GM18868 (cell line): ENCODE measurements at regions not wholly inside any gene's neighbourhood (a gene's known extent, or its start where the extent isn't known, plus 50 kb on each side); places are given as distances from the start of the nearest gene placed in this dataset.
"Not testable (repeated sequence)": the region's sequence is repeated elsewhere in the genome, so short reads cannot be mapped to it uniquely, and the experiment has no call there.

ENCODE experiments used
- ATAC-seq: cut with Tn5 transposase; IDR thresholded peaks from one replicate; pipeline ENCODE4 v1.9.1; 2021; ENCODE audit warnings: mild to moderate bottlenecking, moderate library complexity; ENCODE audit not compliant: unreplicated experiment

DNA sequence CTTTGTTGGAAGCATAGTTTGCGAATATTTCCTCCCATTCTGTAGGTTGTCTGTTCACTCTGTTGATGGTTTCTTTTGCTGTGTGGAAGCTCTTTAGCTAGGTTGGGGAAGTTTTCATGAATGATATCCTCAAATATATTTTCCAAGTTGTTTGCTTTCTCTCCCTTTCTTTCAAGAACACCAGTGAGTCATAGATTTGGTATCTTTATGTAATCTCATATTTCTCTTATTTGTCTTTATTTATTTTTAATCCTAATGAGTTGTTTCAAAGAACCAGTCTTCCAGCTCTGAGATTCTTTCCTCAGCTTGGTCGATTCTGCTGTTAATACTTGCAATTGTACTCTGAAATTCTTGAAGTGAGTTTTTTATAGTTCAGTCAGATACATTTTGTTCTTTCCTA, 628.0 kb upstream of the ID4 start:
- ATAC-seq: no peak

DNA sequence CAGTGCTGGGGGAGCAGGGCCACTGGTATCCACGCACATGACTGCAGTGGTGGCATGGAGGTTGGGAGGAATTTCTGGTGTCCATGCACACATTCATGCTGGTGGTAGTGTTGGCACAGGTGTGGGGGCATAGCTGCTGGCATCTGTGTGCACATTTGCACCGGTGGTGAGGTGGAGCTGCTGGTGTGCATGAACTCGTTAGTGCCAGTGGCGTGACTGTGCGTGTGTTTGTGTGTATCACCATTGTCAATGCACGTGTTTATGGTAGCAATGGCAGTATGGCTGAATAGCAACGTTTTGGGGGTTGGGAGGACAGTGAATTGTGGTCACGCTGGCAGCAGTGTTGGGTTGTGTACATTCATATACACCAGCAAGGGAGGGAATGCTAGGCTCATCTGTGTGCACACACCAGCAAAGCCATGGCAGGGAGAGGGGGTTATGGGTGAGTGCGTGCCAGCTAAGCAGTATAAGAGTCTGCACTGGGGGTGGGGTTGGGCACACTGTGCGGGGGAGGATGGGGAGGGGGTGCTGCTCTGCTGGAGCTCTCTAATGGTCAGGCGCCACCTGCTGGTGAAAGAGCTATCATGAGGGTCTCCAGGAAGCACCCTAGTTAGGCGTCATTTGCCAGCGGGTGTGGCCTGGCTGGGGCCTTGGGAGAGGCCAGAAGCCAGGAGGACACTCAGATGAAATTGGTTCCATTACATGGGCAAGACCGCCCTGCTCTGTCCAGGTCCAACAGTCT, 626.1 kb upstream of the ID4 start:
- peak; percentile 67 for ATAC-seq

DNA sequence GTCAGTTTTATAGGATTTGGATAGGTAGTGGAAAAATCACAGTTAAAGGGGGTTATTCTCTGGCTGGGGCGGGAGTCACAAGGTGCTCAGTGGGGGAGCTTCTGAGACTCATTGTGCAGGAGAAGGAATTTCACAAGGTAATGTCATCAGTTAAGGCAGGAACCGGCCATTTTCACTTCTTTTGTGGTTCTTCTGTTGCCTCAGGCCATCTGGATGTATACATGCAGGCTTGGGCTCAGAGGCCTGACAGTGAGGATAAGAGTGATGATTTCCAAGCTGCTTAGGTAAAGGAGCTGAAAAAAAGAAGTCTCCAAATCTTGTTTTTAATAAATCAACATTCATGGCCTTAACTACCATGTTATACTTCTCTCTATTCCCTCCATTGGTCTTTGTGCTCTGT, 622.9 kb upstream of the ID4 start:
- no peak for ATAC-seq

DNA sequence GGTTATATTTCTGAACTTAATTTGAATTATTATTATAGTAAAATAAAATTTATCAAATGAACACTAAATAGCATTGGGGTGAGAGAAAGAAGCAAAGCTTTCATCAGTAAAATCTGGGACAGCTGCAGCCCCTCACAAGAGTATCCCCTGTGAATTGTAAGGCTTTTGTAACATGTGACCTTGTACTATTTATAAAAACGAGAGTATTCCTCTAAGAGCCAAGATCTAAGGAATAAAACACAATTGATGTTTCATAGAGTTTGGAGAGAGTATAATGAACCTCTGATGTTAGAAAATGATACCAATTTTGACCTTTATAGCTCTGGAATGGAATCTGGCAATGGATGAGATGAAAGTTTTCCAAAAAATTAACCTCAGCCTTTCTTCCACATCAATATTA, 617.2 kb upstream of the ID4 start:
- ATAC-seq: no peak

DNA sequence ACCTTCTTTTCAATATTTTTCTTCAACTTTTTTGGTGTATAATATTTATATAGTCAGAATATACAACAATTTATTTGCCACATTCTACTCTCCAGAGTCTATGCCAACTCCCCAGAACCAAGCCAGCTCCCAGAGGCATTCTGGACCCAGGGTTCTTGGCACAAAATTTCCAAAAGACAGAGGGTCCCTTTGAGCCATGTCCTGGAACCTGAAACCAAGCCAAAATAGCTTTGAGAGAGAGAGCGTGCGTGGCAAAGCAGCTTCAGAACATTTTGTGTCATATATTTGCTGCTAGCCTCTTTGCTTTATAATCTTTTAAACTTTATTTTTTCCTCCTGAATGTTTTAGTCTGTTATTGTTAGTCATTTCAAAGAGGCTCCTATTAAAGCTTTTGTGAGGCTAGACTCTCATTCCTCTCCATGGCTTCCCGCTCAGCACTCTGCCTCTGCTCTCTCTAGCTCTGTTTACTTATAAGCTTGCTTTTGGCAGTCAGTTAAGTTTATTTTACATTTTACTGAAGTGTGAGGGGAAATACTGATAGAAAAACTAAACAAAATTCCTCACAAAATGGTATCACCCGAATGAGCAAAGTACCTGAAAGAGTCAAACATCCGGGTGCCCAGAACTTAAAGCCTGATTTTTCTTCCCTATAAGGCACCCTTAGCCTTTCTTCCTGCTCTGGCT, 605.1 kb upstream of the ID4 start:
- no peak for ATAC-seq

DNA sequence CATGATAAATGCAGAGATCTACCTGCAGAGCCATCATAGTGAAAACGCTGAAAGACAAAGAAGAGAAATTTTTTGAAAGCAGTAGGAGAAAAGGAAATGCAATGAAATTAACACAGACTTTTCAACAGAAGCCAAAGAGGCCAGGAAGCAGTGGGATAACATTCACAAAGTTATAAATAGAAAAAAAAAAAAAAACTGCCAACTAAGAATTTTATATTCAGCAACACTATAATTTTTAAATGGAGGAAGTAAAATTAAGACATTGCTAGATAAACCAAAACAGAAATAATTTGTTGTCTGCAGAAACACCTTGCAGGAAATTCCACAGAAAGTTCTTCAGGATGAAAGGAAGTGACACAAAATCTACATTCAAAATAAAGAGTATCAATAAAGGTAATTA, 591.5 kb upstream of the ID4 start:
- no peak for ATAC-seq

DNA sequence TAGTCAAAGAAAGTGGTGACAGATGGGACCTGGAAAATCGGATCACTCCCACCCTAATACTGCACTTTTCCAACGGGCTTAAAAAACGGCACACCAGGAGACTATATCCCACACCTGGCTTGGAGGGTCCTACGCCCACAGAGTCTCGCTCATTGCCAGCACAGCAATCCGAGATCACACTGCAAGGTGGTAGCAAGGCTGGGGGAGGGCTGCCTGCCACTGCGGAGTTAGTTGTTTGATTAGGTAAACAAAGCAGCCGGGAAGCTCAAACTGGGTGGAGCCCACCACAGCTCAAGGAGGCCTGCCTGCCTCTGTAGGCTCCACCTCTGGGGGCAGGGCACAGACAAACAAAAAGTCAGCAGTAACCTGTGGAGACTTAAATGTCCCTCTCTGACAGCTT, 590.0 kb upstream of the ID4 start:
- ATAC-seq: not testable (repeated sequence)

DNA sequence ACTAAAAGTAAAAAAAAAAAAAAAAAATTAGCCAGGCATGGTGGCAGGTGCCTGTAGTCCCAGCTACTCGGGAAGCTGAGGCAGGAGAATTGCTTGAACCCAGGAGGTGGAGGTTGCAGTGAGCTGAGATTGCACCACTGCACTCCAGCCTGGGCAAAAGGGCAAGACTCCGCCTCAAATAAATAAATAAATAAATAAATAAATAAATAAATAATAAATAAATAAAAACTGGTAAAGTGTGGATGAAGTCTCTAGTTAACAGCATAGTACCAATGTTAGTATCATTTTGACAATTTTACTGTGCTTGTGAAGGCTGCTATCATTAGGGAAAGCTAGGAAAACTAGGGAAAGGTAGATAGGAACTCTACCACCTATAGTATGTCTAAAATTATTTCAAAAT, 581.0 kb upstream of the ID4 start:
- not testable (repeated sequence) for ATAC-seq

DNA sequence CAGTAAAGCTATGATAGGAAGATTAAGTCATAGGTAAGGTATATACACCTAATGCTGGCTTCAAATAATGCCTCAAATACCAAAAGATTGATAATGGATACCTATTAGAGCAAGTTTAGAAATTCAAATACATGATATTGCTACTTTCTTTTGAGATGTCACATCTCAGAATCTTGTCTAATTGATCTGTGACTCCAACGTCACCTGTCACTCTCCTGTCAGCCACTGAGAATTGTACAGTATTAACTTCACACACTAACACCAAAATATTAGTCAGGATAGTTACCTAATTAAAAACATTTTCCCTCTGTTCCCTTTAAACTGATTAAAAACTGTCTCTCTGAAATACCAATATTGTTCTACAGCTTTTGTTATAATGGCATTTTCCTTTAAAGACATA, 575.5 kb upstream of the ID4 start:
- no peak for ATAC-seq

DNA sequence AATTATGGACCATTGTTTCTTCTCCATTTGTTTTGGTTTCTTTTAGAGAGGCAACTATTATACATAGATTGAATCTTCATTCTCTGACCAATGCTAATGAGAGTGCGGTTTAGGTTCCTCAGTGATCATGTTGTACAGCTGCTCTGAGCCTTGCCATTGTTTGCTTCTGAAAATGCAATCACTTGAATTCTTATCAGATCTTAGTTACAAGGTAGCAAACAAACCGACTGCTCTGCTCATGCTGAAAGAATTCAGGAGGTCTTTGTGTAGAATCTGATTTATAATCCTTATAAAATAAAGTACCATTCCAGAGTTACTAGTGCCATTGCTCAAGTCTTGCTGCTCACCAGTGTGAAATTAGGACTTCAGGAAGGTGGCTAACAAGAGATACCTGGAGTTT, 569.1 kb upstream of the ID4 start:
- no peak for ATAC-seq

DNA sequence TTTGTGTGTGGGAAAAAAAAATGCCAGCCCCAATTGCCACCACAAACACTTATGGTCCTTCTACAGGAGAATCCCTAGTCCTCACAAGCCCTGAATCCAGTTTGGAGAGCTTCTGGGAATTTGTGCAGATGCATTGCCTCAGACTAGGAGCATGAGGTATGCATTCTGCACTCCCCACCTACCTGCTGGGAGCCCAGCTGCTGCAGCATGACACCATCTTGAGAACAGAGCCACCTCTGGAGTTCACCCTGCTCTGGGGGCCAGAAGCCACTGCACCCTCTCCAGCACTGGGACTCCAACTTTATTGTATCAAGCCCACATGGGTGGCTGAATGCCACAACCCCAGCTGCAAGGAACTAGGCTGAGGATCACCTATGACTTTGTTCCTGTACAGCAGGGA, 568.5 kb upstream of the ID4 start:
- ATAC-seq: no peak

DNA sequence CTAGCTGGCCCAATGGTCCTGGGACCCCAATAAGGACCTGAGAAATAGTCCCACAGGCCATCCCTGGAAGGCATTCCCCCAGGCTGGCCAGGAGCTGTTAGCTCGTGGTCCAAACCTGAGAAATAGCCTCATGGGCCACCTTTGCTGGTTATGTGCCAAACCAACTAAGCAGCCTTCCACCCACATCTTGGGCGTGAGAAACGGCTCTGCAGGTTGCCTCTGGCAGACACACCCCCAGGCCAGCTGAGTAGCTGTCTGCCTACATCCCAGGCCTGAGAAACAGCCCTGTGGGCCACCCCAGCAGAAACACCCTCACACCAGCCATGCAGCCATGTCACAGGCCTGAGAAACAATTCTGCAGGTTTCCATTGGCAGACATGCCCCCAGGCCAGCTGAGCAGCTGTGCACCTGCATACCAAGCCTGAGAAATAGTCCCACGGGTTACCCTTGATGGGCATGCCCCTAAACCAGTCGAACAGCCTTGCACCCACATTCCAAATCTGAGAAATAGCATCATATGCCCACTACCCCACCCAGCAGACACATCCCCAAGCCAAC, 567.8 kb upstream of the ID4 start:
- no peak for ATAC-seq

DNA sequence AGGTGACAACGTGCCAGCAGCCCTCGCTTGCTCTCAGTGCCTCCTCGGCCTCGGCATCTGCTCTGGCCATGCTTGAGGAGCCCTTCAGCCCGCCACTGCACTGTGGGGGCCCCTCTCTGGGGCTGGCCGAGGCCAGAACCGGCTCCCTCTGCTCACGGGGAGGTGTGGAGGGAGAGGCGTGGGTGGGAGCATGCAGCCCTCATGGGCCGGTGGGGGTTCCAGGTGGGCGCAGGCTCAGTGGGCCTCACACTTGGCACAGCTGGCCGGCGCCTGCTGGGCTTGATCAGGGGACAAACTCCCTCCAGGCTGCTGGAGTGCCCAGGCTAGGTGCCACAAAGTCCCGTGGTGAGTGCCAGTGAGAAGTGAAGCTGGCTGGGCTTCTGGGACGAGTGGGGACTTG, 566.6 kb upstream of the ID4 start:
- no peak for ATAC-seq

DNA sequence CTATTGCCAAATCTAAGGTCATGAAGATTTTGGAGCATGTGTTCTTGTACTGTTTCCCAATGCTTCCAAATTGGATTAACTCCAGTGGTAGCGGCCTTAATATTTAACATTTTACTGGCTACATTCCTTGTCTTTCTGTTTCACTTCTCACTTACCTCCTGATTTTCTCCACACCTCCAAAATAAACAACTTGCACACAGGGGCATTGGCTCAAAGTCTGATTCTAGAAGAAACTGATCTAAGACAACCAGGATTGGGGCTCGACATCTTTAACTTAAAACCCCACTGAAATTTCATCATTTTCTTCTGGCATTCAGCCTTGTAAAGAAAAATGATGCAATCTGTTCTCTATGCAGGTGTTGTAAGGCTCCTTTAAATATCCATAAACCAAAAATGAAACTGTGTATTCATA, 557.9 kb upstream of the ID4 start:
- no peak for ATAC-seq

DNA sequence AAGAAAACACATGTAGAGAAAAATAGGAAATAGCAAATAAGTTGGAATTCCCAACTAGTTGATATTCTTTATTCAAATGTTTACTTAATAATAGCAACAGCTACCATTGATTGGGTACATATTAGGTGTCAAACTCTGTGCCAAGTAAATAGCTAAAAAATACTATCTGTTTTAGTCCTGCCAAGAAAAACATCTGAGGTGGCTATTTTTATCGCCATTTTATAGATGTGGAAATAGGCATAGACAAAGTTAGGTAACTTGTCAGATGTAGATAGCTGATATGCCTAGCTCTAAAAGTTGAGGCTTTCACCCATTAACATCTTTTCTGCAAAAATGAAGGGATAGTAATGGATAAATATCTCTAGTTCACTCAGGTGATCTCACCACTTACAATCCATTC, 549.2 kb upstream of the ID4 start:
- no peak for ATAC-seq

DNA sequence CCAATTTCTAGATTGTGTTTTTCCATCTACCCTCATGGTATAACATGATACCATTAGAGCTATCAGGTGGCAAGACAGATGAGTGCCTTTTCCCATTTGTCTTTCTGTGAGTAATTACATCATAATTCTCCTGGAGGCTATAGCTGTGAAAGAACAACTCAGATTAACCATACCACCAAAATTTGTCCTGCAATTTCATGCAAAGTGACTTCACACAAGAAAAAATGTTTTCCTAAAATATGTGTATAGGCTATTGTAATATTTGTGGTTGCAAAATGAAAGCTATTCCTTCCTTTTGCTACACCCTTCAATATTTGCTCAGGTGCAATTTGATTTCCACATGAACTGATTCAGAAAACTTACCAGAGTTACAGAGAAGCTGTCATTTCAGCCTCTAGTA, 547.7 kb upstream of the ID4 start:
- ATAC-seq: no peak

DNA sequence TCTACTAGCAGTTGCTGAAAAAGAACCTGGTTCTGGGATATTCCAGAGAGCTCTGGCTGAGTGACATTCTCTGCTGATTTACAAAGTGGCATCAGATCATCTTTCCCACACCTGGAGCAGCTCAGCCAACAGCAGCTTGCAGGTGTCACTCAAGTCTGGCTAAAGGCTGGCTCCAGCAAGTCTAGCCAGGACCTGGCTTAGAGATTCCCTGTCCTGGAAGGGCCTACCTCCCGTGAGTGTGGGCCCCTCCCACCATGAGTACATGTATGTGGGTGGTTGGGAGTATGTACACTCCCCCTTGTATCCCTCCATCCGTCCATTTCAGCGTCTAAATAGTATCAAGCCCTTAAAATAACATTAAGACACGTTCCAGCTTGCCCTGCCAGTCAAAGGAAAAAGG, 539.3 kb upstream of the ID4 start:
- no peak for ATAC-seq

DNA sequence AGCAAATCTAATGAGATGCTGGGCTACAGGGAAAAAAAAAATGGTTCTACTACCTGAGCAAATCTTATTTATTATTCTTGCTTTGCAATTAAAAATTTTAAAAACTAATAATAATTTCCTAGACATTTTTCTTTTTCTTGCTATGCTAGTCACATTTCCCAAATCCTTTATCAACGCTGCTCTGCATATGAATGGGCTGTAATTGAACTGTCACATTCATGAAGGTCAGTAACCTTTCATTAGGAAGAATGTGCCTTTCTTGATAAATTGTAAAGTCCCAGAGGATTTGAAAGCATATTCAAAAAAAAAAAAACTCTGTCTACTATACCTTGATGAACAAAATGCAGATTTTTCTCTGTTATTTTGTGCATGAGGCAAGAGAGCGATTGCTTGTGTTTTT, 538.7 kb upstream of the ID4 start:
- no peak for ATAC-seq

DNA sequence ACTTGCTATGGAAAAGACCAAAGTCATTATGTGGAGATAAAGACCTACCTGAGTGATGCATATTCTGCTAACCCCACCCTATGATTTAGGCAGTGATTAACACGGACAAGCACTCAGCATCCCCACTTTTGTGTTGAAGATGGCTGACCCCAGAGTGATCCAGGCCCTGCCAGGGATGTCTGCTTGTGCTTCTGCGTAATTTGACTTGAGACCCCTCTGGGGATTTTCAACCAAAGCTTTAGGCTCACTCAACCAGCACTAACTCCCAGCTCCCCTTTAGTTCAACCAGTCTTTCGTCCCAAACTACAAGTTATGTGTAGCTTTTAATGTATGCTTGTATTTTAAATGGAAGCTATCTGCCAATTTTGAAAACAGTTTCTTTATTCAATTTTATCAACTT, 538.0 kb upstream of the ID4 start:
- ATAC-seq: no peak

DNA sequence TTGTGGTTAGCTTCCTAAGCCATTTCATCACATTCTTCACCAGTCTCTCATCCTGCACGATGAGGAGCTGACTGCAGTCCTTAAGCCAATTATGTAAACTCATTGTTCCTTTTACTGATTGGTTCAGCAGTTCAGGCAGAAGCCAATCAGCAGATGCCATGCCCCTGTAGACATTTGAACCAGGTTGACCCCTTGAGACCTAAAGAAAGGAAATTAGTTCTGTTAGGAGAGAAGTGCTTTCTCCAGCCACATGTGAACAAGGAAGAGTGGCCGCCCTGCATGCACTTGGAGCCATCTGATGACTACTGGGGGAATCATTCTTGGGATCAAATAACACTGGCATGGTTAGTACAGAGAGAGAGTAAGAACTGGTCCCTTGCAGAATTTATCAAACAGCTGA, 535.2 kb upstream of the ID4 start:
- ATAC-seq: no peak

DNA sequence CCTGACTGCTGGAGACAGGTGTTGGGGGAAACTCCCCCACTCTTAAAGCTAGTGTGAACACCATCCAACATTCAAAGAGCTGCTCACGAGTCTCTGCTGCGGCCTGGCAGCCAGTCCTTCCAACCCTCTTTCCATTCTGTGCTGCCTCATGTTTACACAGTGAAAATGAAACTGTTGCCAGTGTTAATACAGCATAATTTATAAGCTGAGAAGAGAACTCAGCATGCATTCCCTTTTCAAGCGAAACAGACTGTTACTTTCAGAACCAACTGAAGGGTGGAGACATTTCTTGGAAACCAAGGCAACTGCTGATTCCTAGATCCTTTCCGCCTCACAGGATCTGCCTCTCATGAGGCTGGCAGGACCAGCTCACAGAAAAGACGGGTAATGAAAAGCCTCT, 533.8 kb upstream of the ID4 start:
- no peak for ATAC-seq

DNA sequence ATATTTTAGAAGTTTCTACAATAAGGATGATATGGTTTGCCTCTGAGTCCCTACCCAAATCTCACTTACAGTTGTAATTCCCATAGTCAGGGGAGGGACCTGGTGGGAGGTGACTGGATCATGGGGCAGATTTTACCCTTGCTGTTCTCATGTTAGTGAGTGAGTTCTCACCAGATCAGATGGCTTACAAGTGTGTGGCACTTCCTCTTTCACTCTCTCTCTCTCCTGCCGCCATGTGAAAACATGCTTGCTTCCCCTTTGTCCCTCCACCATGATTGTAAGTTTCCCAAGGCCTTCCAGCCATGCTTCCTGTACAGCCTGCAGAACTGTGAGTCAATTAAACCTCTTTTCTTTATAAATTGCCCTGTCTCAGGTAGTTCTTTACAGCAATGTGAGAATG, 527.5 kb upstream of the ID4 start:
- no peak for ATAC-seq

DNA sequence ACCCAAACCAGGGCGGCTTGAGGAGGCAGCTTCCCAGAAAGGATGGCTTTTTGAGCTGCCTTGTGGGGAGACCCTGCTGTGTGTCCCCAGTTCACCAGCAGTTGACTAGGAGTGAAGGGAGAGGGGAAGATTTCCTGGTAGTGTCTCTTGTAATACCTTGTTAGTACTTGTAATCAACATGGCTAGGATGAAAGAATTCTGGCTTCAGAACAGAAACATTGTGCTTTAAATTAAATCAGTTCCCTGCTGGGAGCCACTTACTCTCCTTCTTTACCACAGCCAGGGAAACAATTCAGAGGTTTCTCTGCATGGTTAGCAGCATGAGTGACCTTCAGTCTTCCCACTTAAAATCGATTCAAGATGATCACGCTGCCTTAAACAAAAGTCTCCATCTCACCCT, 525.4 kb upstream of the ID4 start:
- ATAC-seq: no peak
